IMR-90 (cell line): ENCODE measurements at regions not wholly inside any gene's neighbourhood (a gene's known extent, or its start where the extent isn't known, plus 50 kb on each side); places are given as distances from the start of the nearest gene placed in this dataset.

Experiments
- BHLHE40 ChIP-seq: fragments of 150-350 bp; IDR thresholded peaks from 2 replicates; pipeline ENCODE4 v1.6.1; 2016; ENCODE audit warnings: mild to moderate bottlenecking, low read depth, low read length
- CEBPB ChIP-seq: IDR thresholded peaks from 2 replicates; pipeline ENCODE4 v1.6.1; 2012; ENCODE audit warnings: low read depth, low read length, improper control_type of control experiment
- CTCF ChIP-seq: conservative IDR thresholded peaks from 2 replicates; pipeline ENCODE4 v1.5.1; 2012; ENCODE audit warnings: mild to moderate bottlenecking, low read depth, low read length, improper control_type of control experiment
- FOS ChIP-seq: fragments of 150-350 bp; IDR thresholded peaks from 2 replicates; pipeline ENCODE4 v1.6.1; 2016; ENCODE audit warnings: low read depth, low read length
- MAZ ChIP-seq: IDR thresholded peaks from 2 replicates; pipeline ENCODE4 v1.6.1; 2012; ENCODE audit warnings: low read depth, mild to moderate bottlenecking, low read length, improper control_type of control experiment, moderate library complexity, borderline replicate concordance
- POLR2A ChIP-seq: IDR thresholded peaks from 2 replicates; pipeline ENCODE4 v1.6.1; 2012; ENCODE audit warnings: mild to moderate bottlenecking, low read depth, low read length
- RAD21 ChIP-seq: IDR thresholded peaks from 2 replicates; pipeline ENCODE4 v1.6.1; 2012; ENCODE audit warnings: low read length, improper control_type of control experiment
- RFX5 ChIP-seq: IDR thresholded peaks from 2 replicates; pipeline ENCODE4 v1.8.0; 2012; ENCODE audit warnings: low read depth, mild to moderate bottlenecking, low read length, moderate library complexity
- USF2 ChIP-seq: fragments of 150-350 bp; IDR thresholded peaks from 2 replicates; pipeline ENCODE4 v1.6.1; 2017; ENCODE audit warnings: mild to moderate bottlenecking, antibody characterized with exemption, low read length, low read depth

GRCh38 chr1:13911697-13912619, 212.0 kb downstream of the PRDM2 start:
- TF ChIP-seq CTCF (no peak), CEBPB (no peak), FOS (no peak), POLR2A (no peak), USF2 (no peak), RAD21 (no peak), MAZ (no peak), BHLHE40 (no peak), RFX5 (no peak)
